Fibroblast of skin of left biceps (primary cell): ENCODE measurements at regions not wholly inside any gene's neighbourhood (a gene's known extent, or its start where the extent isn't known, plus 50 kb on each side); places are given as distances from the start of the nearest gene placed in this dataset.

Experiments used
- DNase-seq, 2 experiments: peaks; one replicate each; pipeline ENCODE4 v3.0.0-alpha.2; 2013; ENCODE audit warnings: low read depth in 2 of 2

DNA sequence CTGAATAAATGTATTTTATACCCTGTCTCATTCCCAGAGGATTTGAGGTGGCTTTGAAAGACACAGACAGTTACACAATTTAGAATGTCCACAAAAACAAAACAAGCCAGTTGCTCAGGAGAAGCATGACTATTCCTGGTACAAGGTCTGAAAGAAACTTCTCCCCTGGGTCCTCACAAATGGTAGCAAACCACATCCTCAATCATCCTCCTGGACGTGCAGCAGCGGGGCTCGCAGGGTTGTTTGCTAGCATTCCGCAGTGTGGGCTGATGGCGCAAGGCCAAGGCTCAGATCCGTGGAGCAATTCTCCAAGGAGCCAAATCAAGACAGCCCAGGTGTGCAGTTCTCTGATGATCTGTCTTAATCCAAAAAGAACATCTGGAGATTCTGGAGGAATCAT lies 210.3 kb downstream of the ACTL7B start:
- DNase-seq: no peak

GRCh38 chr9:108643731-108644510 lies 211.9 kb downstream of the ACTL7B start:
- no peak for DNase-seq

DNA sequence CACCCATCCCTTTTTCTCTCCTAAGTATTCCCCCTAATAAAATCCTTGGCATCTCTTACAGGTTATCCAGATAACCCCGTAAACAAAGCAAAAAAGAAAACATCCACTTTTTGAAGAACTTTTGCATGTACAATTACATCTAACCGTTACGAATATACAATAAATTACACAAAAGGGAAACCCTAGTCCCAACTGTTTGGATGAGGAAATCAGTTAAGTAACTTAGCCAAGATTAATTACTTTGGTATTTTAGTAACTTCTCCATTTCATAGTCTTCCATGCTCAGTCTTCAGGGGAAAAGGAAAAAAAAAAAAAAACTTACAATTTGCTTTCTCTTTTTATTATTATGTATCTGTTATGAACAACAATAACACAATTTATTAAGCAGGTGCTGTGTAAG lies 212.9 kb downstream of the ACTL7B start:
- no peak for DNase-seq

GRCh38 chr9:108640230-108640629 lies 215.6 kb downstream of the ACTL7B start:
- peak in 1 of 2 experiments; percentile 58 for DNase-seq

- no peak for DNase-seq
Measured at GRCh38 chr9:108639696-108640095, 216.1 kb downstream of the ACTL7B start.

DNA sequence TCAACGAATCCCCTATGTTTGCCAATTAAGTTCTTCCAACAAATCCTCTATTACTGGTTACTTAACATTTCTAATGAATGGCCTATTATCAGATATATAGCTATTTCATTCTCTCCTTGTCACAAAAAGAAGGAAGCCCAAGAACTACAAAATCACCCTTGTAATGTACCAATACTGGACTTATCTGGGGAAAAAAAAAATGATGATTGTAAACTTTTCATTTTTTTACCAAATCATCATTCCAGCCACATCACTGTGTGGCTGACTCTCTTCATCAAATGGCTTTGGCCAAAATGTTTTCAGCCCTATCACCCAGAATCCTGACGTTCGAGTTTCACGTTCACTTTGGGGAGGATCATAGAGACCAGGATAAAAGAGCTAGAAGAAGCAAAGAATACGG lies 216.7 kb downstream of the ACTL7B start:
- no peak for DNase-seq

DNA sequence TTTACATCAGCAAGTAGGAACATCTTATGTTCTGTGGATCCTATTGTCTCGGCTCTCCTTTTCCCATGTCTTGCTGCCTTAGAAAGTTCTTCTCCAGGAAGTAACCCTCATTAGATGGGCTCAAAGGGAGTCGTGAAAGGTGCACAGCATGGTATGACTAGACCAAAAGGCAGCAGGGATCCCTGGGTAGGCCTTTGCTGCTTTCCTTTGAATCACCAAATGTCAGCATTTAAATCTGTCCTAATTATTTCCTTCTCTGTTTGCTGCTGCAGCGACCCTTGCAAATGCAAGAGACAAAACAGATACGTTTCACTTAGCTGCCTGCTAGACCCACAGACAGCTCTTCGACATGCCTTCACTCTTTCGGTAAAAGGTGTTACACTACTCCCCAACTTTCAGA lies 218.4 kb downstream of the ACTL7B start:
- no peak for DNase-seq

GRCh38 chr9:108636013-108636412 lies 219.8 kb downstream of the ACTL7B start:
- DNase-seq: no peak

DNA sequence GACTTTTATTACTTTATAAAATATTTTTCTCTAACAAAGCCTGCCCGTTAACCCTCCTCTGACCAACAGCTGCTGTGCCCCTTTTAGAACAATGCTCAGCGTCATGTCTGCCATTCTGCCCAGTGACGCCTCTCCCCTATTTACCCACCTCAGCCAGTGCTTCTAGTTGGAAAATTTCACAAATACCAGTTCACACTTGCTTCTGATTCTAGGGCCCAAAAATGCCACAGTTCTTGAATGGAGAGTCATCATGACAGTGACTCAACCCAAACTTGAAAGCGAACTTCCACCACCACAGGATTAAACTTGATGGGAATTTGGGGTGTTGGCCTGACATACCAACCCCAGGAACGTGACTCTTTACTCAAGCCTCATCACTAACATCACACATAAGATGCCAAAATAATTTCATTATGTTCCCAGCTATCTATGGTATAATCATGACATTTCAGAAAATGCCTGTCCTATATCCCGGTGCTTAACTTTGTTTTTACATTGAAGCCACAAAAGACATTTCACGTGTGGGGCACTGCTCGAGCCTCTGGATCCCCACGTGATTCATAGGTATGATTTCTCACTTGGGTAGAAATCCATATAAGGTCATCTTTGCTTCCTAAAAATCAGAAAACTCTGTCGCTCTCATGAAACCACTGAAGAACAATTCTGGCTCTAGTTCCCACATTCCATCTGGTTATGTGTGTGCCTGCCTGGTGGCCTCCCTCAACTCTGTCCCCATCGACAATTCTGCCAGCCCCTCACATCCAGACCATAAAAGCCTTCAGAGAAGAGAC lies 220.9 kb downstream of the ACTL7B start:
- DNase-seq: peak in 1 of 2 experiments; percentile 50

- DNase-seq: no peak
Measured at GRCh38 chr9:108634204-108634603, 221.6 kb downstream of the ACTL7B start.

- no peak for DNase-seq
Measured at GRCh38 chr9:108631496-108632285, 224.1 kb downstream of the ACTL7B start.

- DNase-seq: no peak
Measured at GRCh38 chr9:108628316-108628715, 227.5 kb downstream of the ACTL7B start.

- no peak for DNase-seq
Measured at GRCh38 chr9:108626743-108627142, 229.0 kb downstream of the ACTL7B start.

GRCh38 chr9:108621991-108622855 lies 233.6 kb downstream of the ACTL7B start:
- peak in 1 of 2 experiments; percentile 71 for DNase-seq

GRCh38 chr9:108620767-108621166 lies 235.0 kb downstream of the ACTL7B start:
- no peak for DNase-seq

DNA sequence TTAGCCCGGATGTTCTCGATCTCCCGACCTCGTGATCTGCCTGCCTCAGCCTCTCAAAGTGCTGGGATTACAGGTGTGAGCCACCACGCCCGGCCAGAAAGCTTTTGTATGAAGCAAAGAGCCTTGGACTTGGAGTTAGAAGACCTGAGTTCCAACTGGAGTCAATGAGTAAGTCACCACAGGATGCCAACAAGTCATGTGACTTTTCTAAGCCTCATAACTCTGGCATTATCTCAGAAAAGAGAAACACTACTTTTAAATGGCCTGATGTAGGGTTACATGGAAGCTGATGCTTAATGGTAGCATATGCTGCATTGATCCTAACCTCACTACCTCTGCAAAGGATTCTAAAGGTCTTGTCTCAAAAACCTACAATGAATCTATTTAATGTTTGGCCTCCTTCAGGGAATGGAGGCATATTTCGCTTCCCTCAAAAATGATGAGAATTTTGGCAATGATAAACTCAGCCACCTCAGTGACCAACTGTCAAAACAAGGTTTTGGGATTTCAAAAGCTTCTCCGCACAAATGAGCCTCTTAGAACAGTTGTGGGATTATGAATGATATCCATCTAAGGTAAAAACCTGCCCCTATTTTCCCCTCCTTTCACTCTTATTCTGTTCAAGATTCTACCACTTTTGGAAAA lies 236.8 kb downstream of the ACTL7B start:
- no peak for DNase-seq

DNA sequence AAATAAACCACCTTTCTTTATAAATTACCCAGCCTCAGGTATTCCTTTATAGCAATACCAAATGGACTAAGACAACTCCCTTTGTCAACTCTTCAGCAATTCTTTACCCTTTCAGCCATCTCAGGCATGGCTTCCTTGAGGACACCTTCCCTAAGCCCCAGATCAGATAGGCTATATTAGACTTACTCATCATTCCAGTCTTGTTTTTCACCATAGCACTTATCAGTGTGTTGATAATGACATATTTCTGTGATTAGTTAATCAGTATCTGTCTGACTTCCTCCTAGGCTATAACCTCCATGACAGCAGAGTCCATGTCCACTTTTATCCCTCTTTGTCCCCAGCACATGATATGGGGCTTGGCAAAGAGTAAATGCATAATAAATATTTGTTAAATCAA lies 238.1 kb downstream of the ACTL7B start:
- no peak for DNase-seq

DNA sequence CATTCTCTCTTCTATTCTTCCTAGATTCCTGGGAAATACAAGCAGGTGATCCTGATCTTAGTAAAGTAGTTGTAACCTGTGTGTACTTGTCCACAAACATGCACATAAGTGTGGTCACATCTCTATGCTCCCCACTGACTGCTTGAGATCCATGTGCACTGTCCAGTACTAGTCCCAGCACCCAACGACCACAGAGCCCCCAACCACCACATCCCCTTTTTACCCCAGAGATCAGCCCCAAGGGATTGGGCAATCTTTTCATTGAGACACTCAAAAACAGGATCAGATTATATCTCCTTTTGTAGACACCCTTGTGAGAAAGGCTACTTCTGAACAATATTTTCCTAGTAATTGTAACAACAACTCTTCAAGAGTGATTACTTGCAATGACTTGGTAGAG lies 240.6 kb downstream of the ACTL7B start:
- no peak for DNase-seq

GRCh38 chr9:108612513-108612912 lies 243.3 kb downstream of the ACTL7B start:
- DNase-seq: no peak

GRCh38 chr9:108609897-108610253 lies 245.9 kb downstream of the ACTL7B start:
- no peak for DNase-seq
